ENCODE measurements at regions not wholly inside any gene's neighbourhood (a gene's known extent, or its start where the extent isn't known, plus 50 kb on each side); places are given as distances from the start of the nearest gene placed in this dataset.

DNA sequence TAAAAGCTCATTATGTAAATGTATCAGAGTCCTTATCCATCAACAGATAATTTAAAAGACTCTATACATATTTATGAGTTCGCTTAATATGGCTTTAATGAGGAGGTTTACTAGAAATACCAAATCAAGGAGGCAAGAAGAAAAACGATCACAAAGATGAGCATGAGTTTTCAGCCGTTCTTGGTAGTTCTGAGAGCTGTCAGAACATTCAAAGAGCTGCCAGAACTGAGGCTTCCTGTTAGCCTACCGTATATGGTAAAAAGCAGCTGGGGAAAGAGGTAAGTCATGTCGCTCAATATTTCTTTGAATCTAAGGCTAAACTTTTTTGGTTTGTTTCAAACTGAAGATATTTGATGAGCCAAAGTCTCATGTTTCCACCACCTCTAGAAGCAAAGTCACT is 115.3 kb upstream of the PLXNC1 start:
- no peak for FAIRE-seq

DNA sequence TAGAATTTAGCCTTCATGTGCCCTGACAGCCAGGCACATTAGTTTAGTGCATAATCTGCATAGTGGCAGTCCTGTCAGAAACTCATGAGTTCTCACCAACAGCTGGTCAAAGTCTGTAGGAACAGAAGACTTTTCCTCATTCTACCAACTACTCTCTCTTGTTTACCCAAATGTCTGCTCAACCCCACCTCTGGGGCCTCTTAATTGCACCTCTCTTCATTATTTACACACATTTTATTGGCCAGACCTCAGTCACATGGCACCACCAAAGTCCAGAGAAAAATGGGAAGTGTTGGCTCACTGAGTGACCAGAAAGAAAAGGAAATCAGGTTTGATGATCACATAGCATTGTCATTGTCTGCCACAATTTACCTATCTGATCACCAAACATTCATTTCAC is 114.6 kb upstream of the PLXNC1 start:
- no peak for FAIRE-seq

DNA sequence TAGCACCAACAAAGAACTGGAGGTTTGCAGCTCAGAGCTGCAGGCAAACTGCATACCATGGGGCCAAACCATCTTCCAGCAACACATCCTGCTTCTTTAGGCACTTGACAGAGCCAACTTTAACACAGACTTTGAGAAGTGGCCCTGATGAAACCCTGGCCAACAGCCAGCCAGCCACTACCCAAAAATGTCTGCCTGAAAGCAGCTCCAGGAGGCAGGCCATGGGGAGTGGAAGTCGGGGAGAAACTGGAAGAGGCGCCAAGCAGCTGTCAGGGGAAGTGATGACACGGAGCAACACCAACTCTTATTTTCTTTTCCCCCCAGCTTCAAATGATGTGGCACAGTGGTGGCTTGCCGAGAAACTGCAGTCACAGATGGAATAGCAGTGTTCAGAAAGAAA is 110.9 kb upstream of the PLXNC1 start:
- FAIRE-seq, result no peak

DNA sequence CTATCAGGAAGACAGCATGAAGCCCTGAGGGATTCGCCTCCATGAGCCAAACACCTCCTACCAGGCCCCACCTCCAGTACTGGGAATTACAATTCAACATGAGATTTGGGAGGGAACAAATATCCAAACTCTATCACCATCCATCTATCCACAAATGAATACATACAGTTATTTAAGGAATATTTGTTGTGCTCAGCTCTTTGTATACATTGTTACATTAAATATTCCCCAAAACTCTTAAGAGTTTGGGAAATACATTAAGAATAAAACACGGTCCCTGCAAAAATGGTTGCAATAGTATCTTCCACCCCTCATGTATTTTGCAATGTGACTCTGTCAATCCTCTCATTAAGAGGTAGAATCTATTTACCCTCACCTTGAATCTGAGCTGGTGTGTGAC is 109.8 kb upstream of the PLXNC1 start:
- no peak for FAIRE-seq

DNA sequence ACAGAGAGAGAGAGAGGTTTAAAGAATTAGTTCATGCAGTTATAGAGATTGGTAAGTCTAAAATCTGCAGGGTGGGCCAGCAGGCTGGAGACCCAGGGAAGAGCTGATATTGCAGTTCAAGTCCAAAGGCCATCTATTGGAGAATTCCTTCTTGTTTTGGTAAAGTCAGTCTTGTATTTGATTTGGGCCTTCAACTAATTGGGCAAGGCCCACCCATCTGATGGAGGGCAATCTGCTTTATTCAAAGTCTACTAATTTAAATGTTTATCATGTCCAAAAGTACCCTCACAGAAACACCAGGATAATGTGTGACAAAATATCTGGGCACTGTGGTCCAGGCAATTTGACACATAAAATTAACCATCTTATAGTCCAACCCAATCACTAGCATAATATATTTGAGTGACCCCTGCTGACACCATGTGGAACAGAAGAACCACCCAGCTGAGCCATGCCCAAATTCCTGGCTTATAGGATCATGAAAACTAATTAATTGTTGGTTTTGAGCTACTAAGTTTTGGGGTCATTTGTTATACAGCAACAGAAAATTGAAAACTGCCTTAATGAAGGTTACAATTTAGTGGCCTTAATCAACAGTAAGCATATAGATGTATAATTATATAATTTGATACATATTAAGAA is 109.1 kb upstream of the PLXNC1 start:
- no peak for FAIRE-seq

DNA sequence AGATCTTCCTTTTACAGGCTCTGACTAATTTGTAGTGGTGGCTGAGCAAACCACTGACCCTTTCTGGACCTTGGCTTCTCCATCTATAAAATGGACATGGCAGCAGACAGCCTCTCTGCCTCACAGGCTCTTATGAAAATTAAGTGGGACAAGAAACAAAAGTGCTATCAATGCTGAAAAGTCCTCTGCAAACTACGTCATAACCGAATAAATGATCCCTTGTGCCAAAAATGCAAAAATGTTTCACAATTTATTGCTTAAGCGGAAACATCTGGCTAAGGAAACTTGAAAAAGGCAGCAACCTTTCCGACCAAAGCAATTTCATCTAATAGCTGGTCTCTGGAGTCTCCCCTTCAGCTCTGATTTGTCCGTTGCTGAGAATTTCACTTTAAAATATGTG is 108.5 kb upstream of the PLXNC1 start:
- FAIRE-seq, result no peak

DNA sequence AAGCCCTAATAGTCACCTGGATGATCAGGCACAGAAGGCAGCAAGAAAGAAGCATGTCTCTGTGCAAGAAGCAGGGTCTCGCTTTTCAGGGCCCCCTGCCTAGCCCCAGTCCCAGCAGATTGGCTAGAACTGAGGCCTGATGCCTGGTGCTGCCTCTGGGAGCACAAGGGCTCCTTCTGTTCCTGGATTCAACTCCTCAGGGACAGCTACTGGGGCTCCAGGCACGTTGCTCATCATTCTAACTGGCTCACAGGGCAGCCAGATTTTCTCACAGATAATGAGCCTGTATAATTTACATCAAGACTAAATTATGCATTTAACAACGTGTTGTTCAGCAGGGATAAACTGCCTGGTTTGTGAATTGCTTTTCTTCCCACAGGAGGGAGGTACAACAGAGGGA is 106.5 kb upstream of the PLXNC1 start:
- FAIRE-seq, result no peak

DNA sequence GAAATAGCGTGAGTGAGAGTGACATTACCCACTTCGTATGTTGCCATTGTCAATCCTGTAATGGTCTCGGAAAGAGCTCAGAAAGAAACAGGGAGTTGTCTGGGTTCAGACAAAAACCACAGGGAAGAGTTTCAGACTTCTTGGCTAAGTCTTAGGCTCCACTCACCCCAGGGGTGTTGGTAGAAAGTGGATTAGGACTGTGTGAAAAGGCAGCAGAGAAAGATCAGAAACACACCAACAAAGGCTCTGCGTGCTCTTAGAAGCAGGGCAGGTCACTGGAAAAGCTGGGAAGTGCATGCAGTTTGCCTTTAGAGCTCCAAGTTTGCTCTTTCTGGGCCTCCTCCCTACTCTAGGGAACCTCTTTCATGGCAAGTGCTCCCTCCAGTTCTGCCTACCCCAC is 106.1 kb upstream of the PLXNC1 start:
- no peak for FAIRE-seq

DNA sequence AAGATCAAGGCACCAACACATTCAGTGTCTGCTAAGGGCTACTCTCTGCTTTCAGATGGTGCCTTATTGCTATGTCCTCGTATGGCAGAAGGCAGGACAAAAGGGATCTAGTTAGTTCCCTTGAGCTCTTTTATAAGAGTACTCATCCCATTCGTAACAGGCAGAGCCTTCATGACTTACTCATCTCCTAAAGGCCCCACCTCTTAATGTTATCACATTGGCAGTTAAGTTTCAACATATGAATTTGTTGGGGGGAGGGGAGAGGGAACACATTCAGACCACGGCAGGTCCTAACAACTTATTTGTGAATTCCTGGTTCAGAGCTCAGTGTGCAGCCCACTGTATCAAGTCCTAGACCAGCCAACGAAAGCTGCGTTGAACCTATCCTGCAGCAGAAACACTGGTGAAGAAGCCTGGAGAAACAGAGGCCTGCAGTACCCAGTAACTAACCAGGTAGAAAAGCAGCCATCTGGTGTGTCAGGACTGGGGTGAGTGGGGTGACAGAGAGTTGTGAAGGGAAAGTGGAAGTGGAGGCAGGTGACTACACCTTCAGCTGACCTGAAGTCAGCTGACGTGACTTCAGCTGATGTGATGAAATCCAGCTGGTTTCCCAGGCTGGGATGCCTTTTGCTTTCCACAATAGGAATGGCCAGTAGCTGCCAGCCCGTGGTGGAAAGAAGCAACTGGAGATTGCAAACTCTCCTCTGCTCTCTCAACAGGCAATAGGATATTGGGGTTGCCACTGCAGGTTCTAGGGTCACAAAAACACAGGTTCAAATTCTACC is 101.6 kb upstream of the PLXNC1 start:
- FAIRE-seq, result no peak

DNA sequence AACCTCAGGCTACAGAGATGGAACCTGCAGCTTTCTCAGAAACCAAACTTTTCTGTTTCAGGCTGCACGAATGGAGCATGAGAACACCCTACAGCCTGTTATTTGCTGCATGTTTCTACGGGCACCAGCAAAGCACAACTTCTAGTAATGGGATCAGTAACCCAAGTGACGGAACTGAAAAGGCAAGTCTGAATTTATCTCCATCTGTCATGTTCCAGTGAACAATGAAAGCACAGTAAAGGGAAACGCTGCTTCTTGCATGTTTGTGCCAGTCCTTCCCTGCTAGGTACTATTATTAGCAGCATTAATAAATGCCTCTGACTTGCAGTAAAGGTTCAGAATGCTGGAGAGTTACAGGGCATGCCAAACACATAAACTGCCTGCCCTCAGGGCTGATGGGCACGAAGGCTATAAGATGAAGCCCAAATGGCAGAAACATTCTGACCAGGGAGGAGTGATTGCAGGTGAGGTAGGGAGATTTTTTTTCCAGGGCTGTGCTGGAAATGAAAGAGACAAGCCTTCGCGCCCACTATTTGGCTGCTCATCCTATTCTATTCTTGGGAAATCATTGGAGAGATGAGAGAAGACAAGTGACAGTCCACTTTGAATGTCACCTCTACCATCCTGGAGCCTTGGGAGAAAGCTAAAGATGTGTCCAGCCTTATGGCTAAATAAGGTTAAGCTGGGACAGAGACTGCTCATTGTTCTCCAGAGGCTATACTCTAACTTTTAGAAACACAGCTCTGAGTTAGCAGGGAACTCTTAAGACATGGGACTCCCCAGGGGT is 100.4 kb upstream of the PLXNC1 start:
- no peak for FAIRE-seq

DNA sequence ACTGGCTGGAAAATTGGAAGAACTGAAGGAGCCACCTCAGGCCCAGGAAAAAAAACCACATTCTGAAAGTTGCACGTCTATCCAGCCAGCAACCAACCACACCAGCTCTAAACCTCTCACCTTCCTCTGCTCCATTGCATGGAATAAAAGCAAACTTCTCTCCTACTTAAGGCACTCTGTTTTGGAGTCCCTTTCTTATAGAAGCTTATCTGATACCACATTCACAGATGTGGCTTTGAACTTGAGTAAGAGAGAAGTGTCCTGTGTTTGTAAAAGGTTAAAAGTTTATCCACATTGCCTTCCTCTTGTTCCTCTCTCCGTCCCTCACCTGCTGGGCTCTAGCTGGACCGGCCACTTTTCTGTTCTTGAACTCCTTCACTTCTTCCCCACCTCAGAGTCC is 99.6 kb upstream of the PLXNC1 start:
- no peak for FAIRE-seq

DNA sequence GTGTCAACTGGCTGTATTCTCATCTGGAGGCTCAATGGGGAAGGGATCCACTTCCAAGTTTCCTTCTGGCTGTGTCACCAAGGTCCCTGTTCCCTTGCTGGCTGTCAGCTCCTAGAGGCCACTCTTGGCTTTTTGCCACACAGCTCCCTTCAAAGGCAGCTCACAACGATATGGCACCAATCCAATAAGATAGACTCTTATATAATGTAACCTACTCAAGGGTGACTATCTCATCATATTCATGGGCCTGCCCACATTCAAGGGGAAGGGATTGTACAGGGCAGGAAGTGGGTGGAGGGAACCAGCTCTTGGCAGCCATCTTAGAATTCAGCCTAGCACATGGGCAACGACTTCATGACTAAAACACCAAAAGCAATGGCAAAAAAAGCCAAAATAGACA is 98.7 kb upstream of the PLXNC1 start:
- no peak for FAIRE-seq

DNA sequence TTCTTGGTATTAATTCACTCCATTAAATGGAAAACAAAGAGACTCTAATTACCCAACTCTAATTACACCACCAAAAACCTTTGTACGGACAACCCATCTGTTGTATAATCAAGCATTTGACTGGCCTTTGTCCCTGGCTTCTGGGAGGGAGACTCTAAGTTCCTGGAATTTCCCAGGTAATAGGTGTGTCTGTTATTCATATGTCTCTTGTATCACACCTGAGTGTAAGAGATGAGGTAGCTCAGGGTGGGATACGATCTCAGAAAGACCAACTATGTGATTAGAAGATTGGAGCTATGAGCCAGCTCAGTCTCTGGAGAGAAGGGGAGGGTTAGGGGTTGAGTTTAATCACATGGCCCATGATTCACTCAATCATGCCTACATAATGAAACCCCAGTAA is 94.7 kb upstream of the PLXNC1 start:
- FAIRE-seq, result no peak

DNA sequence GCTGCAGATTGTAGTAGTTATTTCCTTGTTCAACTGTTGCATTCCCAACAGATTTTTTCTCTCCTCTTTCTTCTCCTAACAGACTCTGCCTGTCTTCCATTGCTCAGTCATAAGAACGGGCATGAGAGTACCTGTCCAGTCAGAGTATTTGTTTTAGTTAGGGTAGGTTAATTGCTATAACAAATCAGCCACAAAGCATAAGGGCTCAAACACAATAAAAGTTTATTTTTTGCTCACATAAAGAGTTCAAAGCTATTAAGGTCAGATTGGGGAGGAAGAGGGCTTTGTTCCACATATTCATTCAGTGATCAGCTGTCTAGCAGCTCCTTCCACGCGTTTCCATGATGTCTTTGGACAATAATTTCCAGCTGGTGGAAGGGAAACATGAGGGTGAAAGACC is 92.8 kb upstream of the PLXNC1 start:
- no peak for FAIRE-seq

DNA sequence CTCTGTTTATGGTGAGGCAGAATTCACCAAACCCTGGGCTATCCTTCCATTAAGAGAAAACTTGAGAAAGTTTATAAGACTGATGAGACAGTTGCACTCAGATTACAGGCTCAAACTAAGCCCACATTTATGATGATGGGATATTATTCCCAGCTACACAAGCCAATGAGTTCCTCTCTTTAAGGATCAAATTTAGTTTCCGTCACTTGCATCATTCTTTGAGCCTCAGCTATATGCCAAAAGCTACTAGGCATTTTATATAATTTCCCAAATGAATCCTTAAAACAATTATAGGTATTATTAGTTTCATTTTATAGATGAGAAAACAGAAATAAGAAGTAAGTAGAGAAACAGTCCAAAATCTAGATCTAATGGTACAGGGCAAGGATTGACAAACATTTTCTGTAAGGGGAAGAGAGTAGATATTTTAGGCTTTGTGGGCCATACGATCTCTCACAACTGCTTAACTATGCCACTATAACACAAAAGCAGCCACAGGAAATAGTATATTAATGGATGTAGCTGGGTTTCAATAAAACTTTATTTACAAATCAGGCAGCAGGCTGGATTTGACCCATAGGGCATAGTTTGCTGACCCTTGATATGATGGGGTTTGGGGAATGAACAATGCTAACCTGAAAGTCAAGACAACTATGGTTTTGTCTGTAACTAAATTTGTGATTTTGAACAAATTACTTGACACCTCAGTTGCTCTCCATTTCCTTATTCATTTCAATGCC is 91.8 kb upstream of the PLXNC1 start:
- no peak for FAIRE-seq

DNA sequence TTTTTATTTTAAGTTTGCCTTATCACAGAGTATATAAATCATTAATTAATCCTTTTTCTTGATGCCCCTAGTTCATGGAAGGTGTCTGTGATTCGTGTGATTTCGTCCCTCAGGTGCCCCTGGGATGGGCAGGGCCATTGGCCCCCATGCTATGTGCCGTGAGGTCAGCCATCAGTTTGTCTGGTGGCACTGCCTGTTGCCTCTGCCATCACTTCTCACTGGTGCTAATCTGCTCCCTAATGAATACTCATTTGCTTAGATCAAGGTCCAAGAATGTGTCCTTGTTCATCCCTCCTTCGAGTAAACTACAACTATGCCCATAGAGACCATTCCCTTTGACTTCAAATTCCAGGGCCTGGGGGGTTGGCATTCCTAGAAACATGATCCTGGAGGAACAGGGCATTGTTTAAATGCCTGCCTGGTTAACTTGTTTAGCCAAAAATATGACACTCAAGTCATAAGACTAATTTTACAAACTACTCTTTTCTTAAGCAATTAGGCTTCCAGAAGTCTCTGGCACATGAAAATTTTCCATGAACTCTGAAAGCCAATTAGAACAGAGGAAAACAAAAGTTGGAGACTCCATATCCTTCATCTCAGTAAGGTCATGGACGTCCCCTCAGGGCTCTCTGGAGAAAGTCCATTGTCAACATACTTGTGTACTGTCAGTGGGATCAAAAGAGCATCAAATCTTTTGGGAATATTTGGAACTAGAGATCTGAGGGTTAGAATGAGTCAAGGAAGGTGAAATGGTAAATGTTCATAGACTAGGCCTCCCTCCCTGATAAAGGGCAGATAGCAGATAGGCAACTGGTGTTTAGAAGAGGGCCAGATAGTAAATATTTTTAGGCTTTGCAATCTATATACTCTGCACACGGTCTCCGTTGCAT is 90.9 kb upstream of the PLXNC1 start:
- FAIRE-seq, result no peak

DNA sequence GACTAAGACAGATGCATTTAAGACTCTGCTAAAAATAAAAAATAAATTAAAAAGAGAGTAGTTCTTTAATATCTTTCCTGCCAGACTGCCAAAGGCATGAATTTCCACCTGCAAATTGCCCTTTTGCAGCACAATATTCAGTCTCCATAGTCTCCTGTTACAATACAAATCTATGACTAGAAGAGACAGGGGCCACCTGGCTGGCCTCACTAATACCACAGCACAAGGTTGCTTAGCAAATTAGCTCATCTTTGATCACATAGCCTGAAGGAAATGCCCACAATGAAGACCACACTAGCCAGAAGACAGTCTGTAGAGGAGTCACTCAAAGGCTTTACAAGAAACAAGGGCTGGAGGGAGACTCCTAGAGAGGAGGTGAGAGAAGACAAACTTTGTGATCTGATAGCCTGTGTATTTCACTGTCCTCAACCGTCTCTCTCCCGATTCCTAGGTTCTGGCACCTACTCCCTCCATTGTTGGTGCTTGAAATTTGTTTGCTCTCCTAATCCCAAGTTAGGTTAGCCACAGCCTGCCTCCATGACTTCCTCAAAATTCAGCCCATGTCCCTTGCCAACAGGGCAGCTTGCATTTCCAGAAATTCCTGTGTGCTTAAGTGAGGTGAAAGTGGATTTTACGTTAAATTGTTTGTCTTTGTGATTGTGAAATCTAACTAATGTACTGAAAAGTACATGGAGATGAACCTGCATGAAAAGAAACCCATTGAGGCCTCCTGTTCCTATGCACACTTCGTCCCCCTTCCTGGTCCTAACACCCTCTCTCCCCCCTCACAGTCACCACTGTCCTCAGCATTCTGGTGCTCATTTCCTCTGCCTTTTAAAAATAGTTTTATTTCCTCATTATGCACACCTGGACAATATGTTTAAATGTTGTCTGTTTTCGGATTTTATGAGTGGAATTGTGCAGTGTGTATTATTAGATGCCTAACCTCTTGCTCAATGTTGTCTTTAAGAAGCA is 88.7 kb upstream of the PLXNC1 start:
- no peak for FAIRE-seq

DNA sequence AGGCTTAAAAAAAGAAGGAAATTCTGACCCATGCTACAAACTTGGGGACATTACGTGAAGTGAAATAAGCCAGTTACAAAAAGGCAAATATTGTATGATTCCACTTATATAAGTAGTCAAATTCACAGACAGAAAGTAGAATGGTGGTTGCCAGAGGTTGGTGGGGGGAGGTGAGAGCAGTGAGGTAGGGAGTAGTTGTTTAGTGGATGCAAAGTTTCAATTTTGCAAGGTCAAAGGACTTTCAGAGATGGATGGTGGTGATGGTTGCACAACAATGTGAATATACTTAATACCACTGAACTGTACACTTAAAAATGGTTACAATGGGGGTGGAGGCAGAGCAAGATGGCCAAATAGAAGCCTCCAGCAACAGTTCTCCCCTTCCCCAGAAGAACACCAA is 86.2 kb upstream of the PLXNC1 start:
- no peak for FAIRE-seq

DNA sequence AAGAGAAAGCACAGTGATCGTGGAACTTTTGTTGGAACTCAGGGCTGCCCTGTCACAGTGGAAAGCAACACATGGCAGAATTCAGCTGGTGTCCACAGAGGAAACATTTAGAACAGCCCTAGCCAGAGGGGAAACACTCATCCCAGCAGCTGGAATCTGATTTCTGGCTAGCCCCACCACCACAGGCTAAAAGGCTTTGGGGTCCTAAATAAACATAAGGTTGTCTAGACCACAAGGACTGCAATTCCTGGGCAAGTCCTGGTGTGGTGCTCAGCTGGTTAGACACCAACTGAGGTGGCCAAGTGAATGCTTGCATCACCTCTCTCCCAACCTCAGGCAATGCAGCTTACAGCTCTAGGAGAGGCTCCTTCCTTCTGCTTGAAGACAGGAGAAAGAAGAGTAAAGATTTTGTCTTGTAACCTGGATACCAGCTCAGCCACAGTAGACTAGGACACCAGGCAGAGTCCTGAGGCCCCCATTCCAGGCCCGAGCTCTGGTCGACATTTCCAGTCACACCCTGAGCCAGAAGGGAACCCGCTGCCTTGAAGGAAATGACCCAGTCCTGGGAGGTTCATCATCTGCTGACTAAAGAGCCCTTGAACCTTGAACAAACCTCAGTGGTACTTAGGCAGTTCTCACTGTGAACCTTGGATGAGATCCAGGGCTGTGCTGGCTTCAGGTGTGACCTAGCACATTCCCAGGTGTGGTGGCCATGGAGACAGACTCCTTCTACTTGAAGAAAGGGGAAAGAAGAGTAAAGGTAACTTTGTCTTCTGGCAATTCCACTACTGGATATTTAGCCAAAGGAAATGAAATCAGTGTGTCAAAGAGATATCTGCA is 85.4 kb upstream of the PLXNC1 start:
- FAIRE-seq, result no peak

DNA sequence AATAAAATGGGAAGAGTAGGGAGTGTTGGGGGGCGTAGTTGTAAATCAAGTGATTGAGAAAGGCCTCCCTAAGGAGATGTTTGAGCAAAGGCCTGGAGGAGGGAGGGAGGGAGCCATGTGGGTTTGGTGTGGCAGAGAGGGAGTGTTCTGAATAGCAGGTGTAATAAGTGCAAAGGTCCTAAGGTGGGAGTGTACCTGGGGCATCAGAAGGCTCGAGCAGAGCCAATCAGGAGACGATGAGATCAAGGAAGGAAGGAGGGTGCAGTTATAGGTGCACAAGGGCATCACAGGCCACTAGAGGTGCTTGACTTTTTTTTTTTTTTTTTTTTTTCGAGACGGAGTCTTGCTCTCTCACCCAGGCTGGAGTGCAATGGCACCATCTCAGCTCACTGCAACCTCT is 77.9 kb upstream of the PLXNC1 start:
- no peak for FAIRE-seq
